Thoracic aorta (tissue), 2 donors: ENCODE measurements at regions not wholly inside any gene's neighbourhood (a gene's known extent, or its start where the extent isn't known, plus 50 kb on each side); places are given as distances from the start of the nearest gene placed in this dataset.

ENCODE experiments used
- ATAC-seq: fragments of 150-250 bp; one replicate; pipeline ENCODE4 v1.8.0; 2017; ENCODE audit warnings: low read depth; ENCODE audit not compliant: insufficient number of reproducible peaks, low FRiP score
- DNase-seq: peaks from one replicate; pipeline ENCODE4 v3.0.0-alpha.2; 2020; ENCODE audit warnings: low spot score
- H3K27ac ChIP-seq, 2 donors: fragments of 200-600 bp; sonication (generic); 1 replicate in 1 of 2; 2 replicates in 1 of 2; pipeline ENCODE4 v1.5.1; 2016; ENCODE audit warnings: mild to moderate bottlenecking in 2 of 2, moderate library complexity in 2 of 2
- H3K27me3 ChIP-seq: fragments of 200-600 bp; sonication (generic); replicated peaks from 2 replicates; pipeline ENCODE4 v1.6.0; 2016; ENCODE audit warnings: mild to moderate bottlenecking; ENCODE audit not compliant: insufficient read depth
- H3K36me3 ChIP-seq: fragments of 200-600 bp; sonication (generic); one replicate; pipeline ENCODE4 v1.5.1; 2016
- H3K4me1 ChIP-seq, 2 donors: fragments of 200-600 bp; sonication (generic); 1 replicate in 1 of 2; 2 replicates in 1 of 2; pipeline versions ENCODE4 v1.5.1 to v1.6.0; 2016; ENCODE audit warnings: low read depth in 2 of 2, mild to moderate bottlenecking in 1 of 2; ENCODE audit not compliant: control insufficient read depth in 1 of 2
- H3K4me3 ChIP-seq: fragments of 200-600 bp; sonication (generic); 2 replicates; pipeline ENCODE4 v1.5.1; 2016; ENCODE audit warnings: mild to moderate bottlenecking
- H3K9me3 ChIP-seq: fragments of 200-600 bp; sonication (generic); 2 replicates; pipeline ENCODE4 v1.5.1; 2016
- TF ChIP-seq, protein P1 (sequence below): fragments of 200-600 bp; sonication (generic); IDR thresholded peaks from one replicate; pipeline ENCODE4 v1.5.1; 2019; ENCODE audit warnings: antibody characterized with exemption

DNA sequence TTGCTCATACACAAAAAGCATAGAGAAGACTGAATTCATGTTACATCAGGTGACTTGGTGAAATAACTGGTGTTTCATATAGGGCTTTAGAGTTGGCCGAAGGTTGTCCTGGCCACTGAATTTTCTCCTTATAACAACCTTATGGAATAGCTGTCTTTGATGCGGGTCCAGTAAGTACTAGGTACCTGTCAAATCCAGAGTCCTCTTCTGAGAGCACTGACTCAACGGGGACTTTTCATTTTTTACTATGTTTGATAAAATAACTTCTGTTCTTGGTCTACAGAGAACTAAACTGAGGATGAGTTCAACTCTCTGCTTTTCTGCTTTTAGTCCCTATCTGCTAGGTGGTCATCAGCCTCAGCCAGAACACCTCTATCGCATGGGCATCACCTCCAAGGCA, 76.1 kb upstream of the JAK1 start:
- Histone ChIP-seq H3K9me3 (no peaks in the 10 kb centered on the region), H3K4me3 (no peak overlapping the region), H3K27ac (no peak overlapping the region), H3K36me3 (no peaks in the 10 kb centered on the region), H3K27me3 (no peaks in the 10 kb centered on the region), H3K4me1 (peaks cover 0 to 19% of the 10 kb centered on the region in 2 donors)
- ATAC-seq (no peak), DNase-seq (no peak)
- TF ChIP-seq, protein P1, sequence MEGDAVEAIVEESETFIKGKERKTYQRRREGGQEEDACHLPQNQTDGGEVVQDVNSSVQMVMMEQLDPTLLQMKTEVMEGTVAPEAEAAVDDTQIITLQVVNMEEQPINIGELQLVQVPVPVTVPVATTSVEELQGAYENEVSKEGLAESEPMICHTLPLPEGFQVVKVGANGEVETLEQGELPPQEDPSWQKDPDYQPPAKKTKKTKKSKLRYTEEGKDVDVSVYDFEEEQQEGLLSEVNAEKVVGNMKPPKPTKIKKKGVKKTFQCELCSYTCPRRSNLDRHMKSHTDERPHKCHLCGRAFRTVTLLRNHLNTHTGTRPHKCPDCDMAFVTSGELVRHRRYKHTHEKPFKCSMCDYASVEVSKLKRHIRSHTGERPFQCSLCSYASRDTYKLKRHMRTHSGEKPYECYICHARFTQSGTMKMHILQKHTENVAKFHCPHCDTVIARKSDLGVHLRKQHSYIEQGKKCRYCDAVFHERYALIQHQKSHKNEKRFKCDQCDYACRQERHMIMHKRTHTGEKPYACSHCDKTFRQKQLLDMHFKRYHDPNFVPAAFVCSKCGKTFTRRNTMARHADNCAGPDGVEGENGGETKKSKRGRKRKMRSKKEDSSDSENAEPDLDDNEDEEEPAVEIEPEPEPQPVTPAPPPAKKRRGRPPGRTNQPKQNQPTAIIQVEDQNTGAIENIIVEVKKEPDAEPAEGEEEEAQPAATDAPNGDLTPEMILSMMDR = no peak

DNA sequence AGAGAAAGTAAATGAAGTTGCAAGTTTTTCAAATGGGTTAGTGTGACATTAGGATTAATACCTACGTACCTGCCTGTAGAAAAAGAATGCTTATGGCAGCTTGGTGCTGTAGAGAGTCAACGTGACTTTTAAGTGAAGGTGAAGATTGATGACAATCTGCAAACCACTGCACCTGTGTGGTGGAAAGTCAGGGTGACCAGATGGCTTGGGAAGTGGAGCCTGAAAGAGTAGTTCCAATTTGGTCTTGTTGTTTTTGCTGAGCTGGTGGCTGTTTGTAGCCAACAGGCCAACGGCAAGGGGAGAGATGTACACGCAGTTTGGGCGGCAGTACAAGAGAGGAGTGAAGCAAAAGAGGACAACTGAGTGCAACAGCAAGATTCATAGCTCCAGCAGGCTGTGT, 78.1 kb upstream of the JAK1 start:
- ATAC-seq = no peak
- H3K27ac ChIP-seq = no peak overlapping the region

DNA sequence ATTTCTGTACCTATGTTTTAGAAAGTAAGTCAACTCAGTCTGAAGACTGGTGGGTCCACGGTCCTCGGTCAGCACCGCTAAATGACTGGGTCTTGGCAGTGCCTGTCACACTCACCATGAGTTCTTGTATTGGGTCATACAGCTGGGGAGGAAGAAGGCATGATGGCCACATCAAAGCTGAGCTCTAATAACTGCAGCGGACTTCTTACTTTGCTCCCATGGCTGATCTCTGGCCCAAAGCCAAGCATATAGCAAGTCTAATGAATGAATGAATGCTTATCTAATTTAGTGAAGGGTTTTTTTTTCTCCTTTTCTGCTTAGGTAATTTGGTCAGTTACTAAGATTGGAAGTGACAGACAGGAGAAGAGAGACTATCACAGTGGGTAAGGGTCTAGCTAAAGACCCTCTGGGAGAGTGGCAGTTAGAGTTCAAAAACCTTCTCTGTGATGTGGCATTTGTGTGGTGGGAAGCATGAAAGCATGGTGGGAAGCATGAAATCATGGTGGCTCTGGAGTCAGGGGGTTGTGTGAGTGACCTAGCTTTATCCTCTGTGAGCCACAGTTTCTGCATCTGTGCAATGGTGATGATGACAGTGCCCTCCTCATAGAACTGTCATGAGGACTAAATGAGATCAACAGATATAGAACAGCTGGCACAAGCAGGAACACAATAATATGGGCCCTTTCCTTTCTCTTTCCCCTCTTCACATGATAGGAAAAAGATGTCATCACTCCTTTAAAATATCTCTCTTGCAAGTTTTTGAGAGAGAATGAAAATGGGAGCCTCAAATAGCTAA, 78.9 kb upstream of the JAK1 start:
- Histone ChIP-seq H3K4me1 (peaks cover 0 to 26% of the 10 kb centered on the region in 2 donors), H3K27me3 (no peaks in the 10 kb centered on the region), H3K4me3 (no peak overlapping the region), H3K27ac (no peak overlapping the region), H3K36me3 (no peaks in the 10 kb centered on the region), H3K9me3 (no peaks in the 10 kb centered on the region)
- DNase-seq = no peak
- TF ChIP-seq, protein P1 = no peak
- no peak for ATAC-seq

More for the DNA sequence above, 78.1 kb upstream of the JAK1 start:
- no peaks in the 10 kb centered on the region for H3K9me3 ChIP-seq
- no peak for DNase-seq
- TF ChIP-seq, protein P1 = no peak
- no peaks in the 10 kb centered on the region for H3K27me3 ChIP-seq
- H3K4me3 ChIP-seq = no peak overlapping the region
- no peaks in the 10 kb centered on the region for H3K36me3 ChIP-seq
- H3K4me1 ChIP-seq = peaks cover 0 to 28% of the 10 kb centered on the region in 2 donors

DNA sequence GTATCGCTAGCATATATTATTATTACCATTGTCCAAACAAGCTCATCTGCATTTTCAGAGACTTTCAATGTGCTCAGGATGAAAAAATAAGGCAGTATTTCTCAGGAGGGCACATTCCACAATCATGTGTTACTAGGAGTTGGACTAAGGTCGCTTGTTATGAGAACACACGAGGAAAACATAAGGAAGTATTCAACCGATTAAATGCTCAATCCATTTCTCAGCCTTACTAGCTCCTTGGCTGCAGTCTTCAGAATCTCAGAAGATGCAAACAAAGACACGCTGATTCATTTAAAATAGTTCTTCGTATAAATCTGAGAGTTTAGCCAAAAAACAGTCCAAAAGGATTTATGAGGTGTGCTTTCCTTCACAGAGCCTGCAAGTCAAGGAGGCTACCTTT, 82.0 kb upstream of the JAK1 start:
- H3K27me3 ChIP-seq = no peaks in the 10 kb centered on the region
- H3K4me3 ChIP-seq = no peak overlapping the region
- H3K9me3 ChIP-seq = no peaks in the 10 kb centered on the region
- peaks cover 0 to 20% of the 10 kb centered on the region in 2 donors for H3K4me1 ChIP-seq
- no peak overlapping the region for H3K27ac ChIP-seq
- no peak for DNase-seq
- H3K36me3 ChIP-seq = peaks cover 4% of the 10 kb centered on the region
- ATAC-seq = no peak
- TF ChIP-seq, protein P1 = no peak

DNA sequence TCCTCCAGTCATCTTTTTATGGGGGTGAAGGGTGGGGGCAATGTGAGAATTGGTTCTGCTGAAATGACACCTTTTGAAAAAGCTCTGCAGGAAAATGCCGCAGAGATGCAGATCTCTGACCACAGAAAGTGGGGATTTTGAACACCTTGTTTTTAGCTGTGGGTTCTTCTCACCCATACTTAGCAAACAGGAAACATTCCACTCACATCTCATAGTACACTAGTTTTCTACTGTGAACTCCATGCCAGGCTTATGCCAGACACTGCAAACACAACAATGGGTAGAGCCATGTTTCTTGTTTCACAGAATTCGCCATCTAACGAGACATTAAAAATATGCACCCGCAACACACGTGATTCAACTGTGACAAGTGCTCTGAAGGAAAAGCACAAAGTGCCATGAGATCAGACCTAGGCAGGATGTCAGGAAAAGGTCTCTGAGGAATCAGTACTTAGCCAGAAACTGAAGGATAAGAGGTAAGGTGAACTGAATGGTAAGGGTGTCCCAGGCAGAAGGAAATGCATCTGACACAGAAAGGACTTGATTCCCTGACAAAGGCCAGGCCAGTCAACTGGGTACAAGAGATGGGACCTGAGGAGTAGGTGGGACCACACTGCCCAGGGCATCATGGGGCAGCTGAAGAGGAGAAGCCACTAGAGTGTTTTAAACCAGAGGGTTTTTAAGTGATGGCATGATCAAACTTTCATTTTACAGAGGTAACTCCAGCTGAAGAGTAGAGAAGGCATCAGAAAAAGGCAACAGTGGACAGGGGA, 83.8 kb upstream of the JAK1 start:
- Histone ChIP-seq H3K9me3 (no peaks in the 10 kb centered on the region), H3K27ac (no peak overlapping the region), H3K4me1 (peaks cover 0 to 20% of the 10 kb centered on the region in 2 donors), H3K4me3 (no peak overlapping the region), H3K27me3 (no peaks in the 10 kb centered on the region), H3K36me3 (peaks cover 10% of the 10 kb centered on the region)
- TF ChIP-seq, protein P1 = no peak
- no peak for DNase-seq
- no peak for ATAC-seq
